Esophagus muscularis mucosa (tissue), 4 donors: ENCODE measurements at regions not wholly inside any gene's neighbourhood (a gene's known extent, or its start where the extent isn't known, plus 50 kb on each side); places are given as distances from the start of the nearest gene placed in this dataset.

Experiments
- EP300 ChIP-seq: sonication (generic); formaldehyde crosslinking; IDR thresholded peaks from one replicate; pipeline ENCODE4 v1.6.1; 2017; ENCODE audit warnings: antibody characterized with exemption
- POLR2A ChIP-seq: fragments of 450-650 bp; IDR thresholded peaks from one replicate; pipeline ENCODE4 v1.6.1; 2017; ENCODE audit warnings: antibody characterized with exemption, moderate library complexity, mild to moderate bottlenecking, low read depth
- POLR2AphosphoS5 ChIP-seq, 2 donors: sonication (generic); formaldehyde crosslinking; IDR thresholded peaks; one replicate each; pipeline ENCODE4 v1.6.1; 2017; ENCODE audit warnings: antibody characterized with exemption in 2 of 2
- TF ChIP-seq, protein P1 (sequence below), 3 experiments: fragments of 200-600 bp in 2 of 3; fragments of 450-650 bp in 1 of 3; sonication (generic) in 2 of 3; IDR thresholded peaks; one replicate each; pipeline ENCODE4 v1.5.1; 2017 to 2019; ENCODE audit warnings: antibody characterized with exemption in 3 of 3, mild to moderate bottlenecking in 2 of 3, moderate library complexity in 1 of 3

GRCh38 chr7:28354601-28355402 is 57.5 kb upstream of the CREB5 start:
- TF ChIP-seq EP300 (no peak), POLR2A (no peak), POLR2AphosphoS5 (IDR thresholded peaks at IDR 0.05) (no peak)
- TF ChIP-seq, protein P1, sequence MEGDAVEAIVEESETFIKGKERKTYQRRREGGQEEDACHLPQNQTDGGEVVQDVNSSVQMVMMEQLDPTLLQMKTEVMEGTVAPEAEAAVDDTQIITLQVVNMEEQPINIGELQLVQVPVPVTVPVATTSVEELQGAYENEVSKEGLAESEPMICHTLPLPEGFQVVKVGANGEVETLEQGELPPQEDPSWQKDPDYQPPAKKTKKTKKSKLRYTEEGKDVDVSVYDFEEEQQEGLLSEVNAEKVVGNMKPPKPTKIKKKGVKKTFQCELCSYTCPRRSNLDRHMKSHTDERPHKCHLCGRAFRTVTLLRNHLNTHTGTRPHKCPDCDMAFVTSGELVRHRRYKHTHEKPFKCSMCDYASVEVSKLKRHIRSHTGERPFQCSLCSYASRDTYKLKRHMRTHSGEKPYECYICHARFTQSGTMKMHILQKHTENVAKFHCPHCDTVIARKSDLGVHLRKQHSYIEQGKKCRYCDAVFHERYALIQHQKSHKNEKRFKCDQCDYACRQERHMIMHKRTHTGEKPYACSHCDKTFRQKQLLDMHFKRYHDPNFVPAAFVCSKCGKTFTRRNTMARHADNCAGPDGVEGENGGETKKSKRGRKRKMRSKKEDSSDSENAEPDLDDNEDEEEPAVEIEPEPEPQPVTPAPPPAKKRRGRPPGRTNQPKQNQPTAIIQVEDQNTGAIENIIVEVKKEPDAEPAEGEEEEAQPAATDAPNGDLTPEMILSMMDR (IDR thresholded peaks at IDR 0.05): no peak
